ENCODE measurements at regions not wholly inside any gene's neighbourhood (a gene's known extent, or its start where the extent isn't known, plus 50 kb on each side); places are given as distances from the start of the nearest gene placed in this dataset.

DNA sequence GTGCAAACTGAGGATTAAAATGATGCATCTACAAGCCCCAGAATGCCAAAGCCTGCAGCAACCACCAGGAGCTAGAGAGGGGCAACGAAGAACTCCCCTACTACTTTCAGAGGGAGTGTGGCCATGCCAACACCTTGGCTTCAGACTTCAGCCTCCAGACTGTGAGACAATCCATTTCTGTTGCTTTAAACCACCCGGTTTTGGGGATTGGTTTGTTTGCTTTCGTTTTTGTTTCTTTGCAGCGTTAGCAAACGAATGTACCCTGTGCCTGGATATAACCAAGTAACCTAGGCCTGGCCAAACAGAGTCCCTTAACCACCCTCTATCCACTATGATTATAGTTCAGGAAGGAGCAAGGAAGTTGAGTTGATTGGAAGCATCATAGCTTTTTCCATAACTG is 171.2 kb upstream of the NCK2 start:
- TF ChIP-seq, protein P1, sequence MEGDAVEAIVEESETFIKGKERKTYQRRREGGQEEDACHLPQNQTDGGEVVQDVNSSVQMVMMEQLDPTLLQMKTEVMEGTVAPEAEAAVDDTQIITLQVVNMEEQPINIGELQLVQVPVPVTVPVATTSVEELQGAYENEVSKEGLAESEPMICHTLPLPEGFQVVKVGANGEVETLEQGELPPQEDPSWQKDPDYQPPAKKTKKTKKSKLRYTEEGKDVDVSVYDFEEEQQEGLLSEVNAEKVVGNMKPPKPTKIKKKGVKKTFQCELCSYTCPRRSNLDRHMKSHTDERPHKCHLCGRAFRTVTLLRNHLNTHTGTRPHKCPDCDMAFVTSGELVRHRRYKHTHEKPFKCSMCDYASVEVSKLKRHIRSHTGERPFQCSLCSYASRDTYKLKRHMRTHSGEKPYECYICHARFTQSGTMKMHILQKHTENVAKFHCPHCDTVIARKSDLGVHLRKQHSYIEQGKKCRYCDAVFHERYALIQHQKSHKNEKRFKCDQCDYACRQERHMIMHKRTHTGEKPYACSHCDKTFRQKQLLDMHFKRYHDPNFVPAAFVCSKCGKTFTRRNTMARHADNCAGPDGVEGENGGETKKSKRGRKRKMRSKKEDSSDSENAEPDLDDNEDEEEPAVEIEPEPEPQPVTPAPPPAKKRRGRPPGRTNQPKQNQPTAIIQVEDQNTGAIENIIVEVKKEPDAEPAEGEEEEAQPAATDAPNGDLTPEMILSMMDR (IDR thresholded peaks at IDR 0.05; ENCODE audit: control extremely low read depth, extremely low read depth, low read depth, missing control alignments) = no peak
- ChIA-PET POLR2A (no interaction called here), CTCF (interaction anchor here (0.8 to 5.4 kb wide), 3 partner anchors 9 to 511 kb away, joined by 3 to 37 read pairs (median 6); no protein-coding TSS in a partner anchor)
- DNase-seq (ENCODE audit: extremely low spot score) = no peak

DNA sequence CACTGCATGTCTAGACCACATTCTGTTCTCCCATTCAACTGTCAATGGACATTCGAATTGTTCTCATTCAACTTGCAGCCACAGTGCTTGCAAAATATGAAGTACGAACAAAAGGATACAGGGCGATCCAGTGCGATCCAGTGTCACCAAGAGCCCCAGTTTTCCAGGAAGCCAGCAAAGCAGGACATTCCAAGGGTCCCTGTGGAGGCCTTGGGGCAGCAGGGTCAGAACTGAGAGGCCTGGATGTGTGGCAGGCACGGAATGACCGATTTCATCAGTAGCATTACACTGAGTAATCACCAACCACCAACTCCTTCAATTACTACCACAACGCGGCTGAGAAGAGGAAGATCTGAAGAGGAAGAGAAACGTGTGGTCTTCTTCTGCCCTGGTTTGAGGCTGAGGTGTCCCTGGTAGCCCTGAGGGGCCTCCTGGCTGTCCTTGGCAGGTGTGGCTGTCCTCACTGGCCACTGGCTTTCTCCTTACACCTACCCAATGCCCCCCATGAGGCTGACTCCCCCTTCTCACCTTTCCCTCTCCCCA is 172.7 kb upstream of the FHL2 start:
- TF ChIP-seq, protein P1 (IDR thresholded peaks at IDR 0.05; ENCODE audit: control extremely low read depth, extremely low read depth, low read depth, missing control alignments) = no peak
- peak; percentile 32 for DNase-seq (ENCODE audit: extremely low spot score)
- CTCF ChIA-PET = no interaction called here
- POLR2A ChIA-PET = no interaction called here

DNA sequence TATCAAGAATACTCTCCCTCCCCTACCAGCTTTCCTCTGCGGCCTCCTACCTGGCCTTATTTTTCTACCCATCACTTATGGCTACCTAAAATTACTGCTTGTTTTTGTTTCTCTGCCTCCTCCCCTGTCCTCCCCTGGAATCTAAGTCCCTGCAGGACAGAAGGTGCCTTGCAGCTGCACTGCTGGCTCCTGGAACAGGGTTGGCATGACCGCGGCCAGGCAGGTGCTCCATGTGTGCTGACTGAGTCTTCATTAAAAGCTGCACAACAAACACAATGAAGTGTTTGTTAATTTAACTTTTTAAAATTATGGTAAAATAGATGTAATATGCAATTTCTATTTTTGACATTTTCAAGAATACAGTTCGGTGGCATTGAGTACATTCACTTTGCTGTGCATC is 171.9 kb upstream of the FHL2 start:
- DNase-seq (ENCODE audit: extremely low spot score) = no peak
- TF ChIP-seq, protein P1 (IDR thresholded peaks at IDR 0.05; ENCODE audit: control extremely low read depth, extremely low read depth, low read depth, missing control alignments) = no peak
- POLR2A ChIA-PET = no interaction called here
- CTCF ChIA-PET = no interaction called here

DNA sequence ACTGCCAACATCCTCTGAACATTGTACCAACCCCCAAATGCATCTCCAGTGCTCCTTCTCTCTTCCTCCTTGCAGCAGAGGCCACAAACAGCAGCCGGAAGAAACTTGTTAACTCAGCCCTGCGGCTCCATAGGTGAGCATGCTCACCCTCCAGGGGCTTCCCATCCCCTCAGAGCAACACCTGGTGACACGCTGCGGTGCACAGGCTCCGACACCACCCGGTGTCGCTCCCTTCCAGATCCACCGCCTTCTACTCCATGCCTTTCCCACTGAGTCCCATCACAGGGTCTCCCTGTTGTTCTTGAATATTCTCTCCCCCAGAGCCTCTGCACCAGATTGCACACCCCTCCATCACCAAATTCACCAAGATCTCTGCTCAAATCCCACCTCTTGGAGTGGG is 171.5 kb upstream of the FHL2 start:
- ChIA-PET POLR2A (no interaction called here), CTCF (no interaction called here)
- no peak for DNase-seq (ENCODE audit: extremely low spot score)
- TF ChIP-seq, protein P1 (IDR thresholded peaks at IDR 0.05; ENCODE audit: control extremely low read depth, extremely low read depth, low read depth, missing control alignments) = no peak

DNA sequence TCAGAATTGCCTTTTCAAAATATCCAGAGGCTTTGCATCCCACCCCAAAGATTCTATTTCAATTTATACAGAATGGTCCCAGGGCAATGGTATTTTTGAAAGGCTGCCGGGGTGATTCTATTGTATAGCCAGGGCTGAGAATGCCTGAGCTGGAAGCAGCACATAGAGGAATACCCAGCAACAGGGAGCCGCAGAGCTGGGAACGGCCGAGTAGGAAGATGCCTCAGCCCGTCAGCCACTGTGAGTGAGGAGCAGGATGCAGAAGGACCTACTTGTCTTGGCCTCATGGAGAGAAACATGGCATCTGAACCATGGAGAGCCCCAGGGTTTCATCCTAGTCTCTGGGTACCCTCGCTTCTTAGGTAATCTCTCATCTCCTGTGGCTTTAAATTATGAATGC is 170.8 kb upstream of the FHL2 start:
- DNase-seq (ENCODE audit: extremely low spot score) = no peak
- CTCF ChIA-PET = no interaction called here
- TF ChIP-seq, protein P1 (IDR thresholded peaks at IDR 0.05; ENCODE audit: control extremely low read depth, extremely low read depth, low read depth, missing control alignments) = no peak
- POLR2A ChIA-PET = no interaction called here

DNA sequence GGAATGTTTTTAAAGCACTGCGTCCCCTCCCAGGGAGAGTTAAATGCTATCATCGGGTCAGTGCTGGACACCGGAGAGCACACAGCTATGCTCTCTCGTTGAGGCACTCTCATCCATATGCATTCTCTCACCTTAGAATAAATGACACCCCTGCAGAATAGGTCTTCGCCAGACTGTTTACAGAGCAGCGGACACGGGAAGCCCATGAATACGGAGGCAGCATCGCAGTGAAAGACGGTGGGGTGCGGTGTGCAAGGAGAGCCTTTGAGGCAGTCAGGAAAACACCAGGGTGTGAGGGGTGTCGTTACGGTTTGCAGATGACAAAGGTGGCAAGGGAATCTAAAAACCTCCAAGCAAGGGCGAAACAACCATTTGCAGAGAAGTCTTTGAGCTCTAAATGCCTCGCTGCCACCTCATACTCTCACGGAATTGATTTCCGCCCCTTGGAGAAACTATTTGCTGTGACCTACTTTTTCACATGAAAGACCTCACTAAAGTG is 169.2 kb upstream of the FHL2 start:
- ChIA-PET POLR2A (no interaction called here), CTCF (interaction anchor here (1.0 to 1.4 kb wide), 2 partner anchors 8 to 11 kb away, joined by 3 read pairs; no protein-coding TSS in a partner anchor)
- DNase-seq (ENCODE audit: extremely low spot score) = no peak
- TF ChIP-seq, protein P1 (IDR thresholded peaks at IDR 0.05; ENCODE audit: control extremely low read depth, extremely low read depth, low read depth, missing control alignments) = no peak

Measured in GM10248 (cell line).